Activated effector memory CD4-positive, alpha-beta T cell treated with anti-CD3 and anti-CD28 coated beads, Interleukin-2, amount 50 U/mL, for 16 hours (primary cell): ENCODE measurements at regions not wholly inside any gene's neighbourhood (a gene's known extent, or its start where the extent isn't known, plus 50 kb on each side); places are given as distances from the start of the nearest gene placed in this dataset.
"Not testable (repeated sequence)": the region's sequence is repeated elsewhere in the genome, so short reads cannot be mapped to it uniquely, and the experiment has no call there.

ENCODE experiments used
- DNase-seq: peaks from one replicate; pipeline ENCODE4 v3.0.0-alpha.2; 2020

DNA sequence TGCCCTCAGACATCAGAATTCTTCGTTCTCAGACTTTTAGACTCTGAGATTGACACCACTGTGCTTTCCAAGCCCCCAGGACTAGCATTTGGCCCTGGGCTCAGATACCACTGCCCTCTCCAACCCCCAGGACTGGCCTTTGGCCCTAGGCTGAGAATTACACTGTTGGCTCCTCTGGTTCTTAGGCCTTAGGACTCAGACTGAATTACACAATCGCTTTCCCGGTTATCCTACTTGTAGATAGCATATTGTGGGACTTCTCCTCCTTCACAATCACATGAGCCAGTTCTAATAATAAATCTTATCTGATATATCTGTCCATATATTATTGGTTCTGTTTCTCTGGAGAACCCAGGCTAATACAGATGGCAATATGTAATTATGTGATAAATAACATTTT, 1725.5 kb downstream of the GRIK2 start:
- DNase-seq: no peak

GRCh38 chr6:103114582-103114981, 1721.1 kb downstream of the GRIK2 start:
- no peak for DNase-seq

- DNase-seq: no peak
These were observed 1719.9 kb downstream of the GRIK2 start for GRCh38 chr6:103113416-103113815.

- DNase-seq: no peak
These were observed 1714.5 kb downstream of the GRIK2 start for GRCh38 chr6:103107985-103108384.

- no peak for DNase-seq
These were observed 1712.2 kb downstream of the GRIK2 start for GRCh38 chr6:103105686-103106085.

GRCh38 chr6:103101267-103101666, 1707.8 kb downstream of the GRIK2 start:
- DNase-seq: no peak

DNA sequence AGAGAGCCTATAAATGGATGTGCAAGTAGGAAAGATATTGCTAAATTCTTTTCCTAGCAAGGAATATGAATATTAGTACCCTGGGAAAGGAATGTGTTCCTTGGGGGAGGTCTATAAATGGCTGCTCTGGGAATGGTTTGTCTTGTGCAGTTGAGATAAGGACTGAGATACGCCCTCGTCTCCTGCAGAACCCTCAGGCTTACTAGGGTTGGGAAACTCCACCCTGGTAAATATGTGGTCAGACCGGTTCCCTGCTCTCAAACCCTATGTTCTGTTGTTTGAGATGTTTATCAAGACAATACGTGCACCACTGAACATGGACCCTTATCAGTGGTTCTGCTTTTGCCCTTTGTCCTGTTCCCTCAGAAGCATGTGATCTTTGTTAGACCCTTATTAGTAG, 1698.9 kb downstream of the GRIK2 start:
- DNase-seq: not testable (repeated sequence)

DNA sequence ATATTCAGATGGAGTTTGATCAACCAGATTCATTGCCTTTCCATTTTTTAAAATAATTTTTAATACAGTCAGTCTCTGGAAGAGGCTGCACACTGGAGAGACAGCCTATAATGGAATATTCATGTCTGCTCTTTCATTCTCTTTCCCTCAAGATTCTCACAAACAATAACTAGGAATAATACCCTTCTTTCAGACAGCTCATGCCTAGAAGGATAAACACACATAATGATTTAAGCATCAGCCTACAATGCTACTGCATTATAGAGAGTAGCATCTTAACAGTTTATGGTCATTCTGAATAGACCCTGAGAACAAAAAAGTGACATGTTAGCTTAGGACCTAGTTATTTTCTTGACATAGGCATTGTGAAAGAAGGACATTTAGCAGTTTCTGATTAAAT, 1692.3 kb downstream of the GRIK2 start:
- DNase-seq: no peak

DNA sequence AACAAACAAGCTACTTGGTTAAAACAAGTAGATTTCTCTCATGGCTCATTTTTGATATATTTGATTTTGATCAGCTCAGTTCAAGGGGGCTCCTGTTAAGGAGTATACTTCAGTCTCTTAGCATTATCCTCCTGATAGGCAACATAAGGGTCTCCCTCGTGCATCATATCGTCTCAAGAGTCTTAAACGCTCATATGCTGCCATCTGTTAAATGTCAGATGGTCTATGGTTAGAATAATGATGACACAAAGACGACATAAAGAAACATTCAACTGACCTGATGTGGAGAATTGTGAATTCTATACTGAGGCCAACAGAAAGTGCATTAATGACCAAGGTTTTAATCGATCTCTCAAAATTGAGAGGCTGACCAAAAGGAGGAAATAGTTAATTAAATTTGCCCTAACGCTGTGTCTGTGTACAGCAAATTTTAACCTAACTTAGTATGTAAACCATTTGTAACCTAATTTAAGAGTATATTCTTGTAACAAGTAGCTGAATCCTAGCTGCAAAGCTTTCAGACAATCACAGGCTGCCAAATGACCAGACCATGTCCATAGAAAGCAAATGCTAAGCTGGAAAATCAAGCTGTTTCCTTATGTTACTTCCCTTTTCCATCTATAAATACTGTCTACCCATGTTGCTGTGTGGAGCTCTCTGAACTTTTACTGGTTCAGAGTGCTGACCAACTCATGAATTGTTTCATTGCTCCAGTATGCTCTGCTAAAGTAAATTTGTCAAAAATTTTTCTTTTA, 1688.5 kb downstream of the GRIK2 start:
- no peak for DNase-seq

DNA sequence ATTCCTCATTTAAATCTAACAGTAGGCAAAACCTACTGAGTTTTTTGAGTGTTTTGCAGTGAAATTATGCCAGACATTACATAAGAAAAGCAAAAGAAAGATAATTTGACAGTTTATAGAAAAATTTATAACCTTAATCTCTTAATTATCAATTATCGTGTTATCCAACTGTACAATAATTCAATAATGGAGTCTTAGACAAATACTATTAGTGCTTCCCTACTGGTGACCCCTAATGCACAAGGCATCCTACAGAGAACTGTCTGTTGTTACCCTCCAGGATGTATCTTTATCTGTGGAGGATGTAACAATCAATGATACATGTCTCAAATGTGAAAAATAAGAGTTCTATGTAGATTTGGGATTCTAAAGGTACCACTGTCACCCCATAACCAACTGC, 1687.6 kb downstream of the GRIK2 start:
- no peak for DNase-seq

GRCh38 chr6:103080497-103080896, 1687.0 kb downstream of the GRIK2 start:
- no peak for DNase-seq

DNA sequence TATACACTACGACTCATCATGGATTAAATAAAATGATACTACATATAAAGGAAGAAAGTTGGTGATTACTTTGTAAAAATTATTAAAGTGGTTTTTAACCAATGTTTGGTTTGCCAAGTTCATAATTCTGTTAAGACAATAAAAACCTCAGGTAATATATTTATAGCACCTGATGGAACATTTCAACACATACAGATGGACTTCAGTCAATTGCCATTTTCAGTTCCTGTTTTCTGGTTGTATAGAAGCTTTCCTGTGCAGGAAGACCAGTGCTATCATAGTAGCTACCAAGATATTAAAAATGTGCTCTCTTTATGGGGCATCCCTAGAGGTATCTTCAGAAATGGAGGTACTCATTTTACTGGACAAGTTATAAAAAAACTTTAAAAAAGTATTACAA, 1686.4 kb downstream of the GRIK2 start:
- no peak for DNase-seq

DNA sequence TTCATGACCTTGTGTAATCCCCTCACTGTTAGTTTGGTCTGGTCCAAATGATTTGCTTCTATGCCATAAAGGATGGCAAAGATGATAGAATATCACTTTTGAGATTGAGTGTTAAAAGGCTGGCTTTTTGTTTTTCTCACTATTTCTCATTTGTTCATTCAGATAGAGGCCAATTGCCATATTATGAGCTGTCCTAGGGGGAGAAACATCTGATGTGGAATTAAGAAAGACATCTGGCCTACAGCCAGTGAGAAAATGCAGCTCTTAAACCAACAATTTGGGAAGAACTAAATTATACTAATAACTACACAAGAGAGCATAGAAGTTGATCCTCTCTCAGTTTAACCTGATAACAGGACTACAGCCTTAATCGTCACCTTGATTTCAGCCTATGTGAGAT, 1668.6 kb downstream of the GRIK2 start:
- DNase-seq: no peak

DNA sequence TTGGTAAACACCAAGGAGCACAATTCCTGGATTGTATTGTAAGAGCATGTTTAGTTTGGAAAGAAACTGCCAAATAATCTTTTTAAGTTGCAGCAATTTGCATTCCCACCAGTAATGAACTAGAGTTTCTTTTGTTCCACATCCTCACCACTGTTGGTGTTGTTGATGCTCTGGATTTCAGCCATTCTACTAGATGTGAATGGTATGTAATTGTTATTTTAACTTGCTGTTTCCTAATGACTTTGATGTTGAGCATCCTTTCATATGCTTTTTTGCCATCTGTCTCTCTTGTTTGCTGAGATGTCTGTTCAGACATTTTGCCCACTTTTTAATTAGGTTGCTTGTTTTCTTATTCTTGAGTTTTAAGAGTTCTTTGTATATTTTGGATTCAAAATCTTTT, 1654.1 kb downstream of the GRIK2 start:
- no peak for DNase-seq

GRCh38 chr6:103042336-103042735, 1648.8 kb downstream of the GRIK2 start:
- no peak for DNase-seq

DNA sequence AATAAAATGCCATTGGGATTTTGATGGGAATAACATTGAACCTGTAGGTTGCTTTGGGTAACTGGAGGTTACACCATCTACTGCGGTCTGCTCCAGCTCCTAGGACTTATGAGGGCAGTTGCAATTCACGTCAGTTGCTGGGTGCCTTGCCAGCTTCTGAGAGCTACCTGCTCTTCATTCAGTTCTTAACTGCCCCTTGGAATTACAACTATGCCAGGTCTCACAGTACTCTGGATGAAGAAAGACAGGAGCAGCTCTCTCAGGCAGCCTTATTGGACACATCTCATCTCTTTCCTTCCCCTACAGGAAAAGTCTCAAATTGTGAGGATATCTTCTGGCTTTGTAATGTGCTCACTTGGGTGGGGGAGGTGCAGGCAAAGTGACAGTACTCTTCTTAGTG, 1643.3 kb downstream of the GRIK2 start:
- DNase-seq: no peak

DNA sequence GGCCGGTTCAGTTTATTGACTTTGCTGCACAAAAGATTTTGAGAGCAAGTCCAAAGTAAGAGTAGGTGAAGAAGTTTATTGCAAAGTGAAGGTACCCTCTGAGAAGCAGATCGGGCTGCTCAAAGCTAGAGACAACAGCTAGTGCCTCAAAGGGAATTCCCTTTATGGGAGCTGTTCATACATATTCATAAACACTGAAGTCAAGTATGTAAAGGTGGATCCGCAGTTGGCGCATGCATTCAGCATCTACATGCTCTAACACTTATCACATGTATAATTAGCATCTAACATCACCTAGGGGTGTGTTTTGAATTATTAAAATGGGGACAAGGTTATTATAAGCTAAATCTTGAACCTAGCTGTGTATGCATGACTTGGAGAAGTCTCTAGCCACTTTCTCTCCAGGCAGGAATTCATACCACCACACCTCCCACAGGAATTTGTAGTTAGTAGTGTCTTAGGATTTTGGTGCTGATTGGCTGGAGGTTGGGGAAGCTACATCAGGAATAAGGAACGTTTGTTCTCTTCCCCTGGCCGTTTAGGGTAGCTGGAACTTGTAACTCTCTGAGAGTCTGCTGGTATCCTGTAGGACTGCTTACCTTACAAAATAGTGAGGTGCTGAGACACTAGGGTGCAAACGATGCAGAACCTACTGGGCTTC, 1633.9 kb downstream of the GRIK2 start:
- no peak for DNase-seq

GRCh38 chr6:103018426-103018825, 1624.9 kb downstream of the GRIK2 start:
- DNase-seq: no peak

GRCh38 chr6:103017878-103018277, 1624.4 kb downstream of the GRIK2 start:
- no peak for DNase-seq

GRCh38 chr6:103011605-103012004, 1618.1 kb downstream of the GRIK2 start:
- DNase-seq: no peak

- no peak for DNase-seq
These were observed 1608.8 kb downstream of the GRIK2 start for GRCh38 chr6:103002282-103002681.

DNA sequence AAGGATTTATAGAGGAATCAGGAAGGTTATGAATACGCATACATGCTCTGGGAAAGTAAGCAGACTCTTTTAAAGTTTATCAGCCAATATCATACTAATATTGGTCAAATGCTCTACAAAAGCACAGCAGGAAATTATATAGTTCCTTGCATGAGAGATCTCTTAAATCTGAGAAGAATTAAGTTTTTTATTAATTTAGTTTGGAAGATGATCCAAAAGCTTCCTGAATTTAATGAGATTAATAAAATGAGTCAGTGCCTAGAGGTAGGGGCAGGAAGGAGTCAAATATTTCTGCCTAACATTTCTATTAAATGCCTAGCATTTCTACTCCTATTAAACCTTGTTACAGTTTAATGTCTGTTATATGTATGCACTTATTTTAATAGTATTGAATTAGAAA, 1608.2 kb downstream of the GRIK2 start:
- DNase-seq: no peak

DNA sequence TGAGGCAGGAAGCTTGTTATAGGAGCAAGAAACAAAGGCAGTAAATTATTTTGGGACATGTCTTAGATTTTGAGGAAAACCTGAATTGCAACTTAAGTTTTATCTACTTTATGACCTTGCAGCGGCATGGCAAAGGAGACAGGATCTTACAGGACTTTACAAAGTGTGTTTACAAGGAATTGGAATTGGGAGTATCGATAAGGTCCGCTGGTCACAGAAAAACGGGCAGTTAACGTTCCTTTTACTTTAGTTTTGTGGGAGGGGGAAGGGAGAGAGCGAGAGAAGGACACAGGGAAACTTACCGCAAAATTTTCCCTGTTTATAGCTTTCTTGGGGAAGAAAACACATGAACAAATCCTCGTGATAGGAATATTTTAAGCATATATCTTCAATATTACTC, 1607.2 kb downstream of the GRIK2 start:
- DNase-seq: no peak

DNA sequence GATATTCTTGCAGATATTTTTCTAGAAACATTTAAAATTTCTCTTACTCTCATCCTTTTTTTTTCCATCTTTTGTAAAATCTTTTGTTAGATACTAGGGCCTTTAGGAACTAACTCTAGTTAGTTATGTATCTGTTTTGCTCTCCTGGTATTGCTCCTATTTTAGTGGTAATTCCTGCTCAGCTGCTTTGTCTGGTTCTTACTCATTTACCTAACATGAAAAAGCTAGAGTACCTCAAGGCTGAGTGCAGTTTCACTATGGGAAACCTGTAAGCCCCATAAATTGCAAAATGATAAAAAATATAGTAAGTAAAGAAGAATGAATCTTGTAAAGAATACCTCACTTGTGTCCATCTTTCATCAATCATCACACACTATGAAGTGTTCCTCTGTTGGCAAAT, 1602.0 kb downstream of the GRIK2 start:
- DNase-seq: no peak

DNA sequence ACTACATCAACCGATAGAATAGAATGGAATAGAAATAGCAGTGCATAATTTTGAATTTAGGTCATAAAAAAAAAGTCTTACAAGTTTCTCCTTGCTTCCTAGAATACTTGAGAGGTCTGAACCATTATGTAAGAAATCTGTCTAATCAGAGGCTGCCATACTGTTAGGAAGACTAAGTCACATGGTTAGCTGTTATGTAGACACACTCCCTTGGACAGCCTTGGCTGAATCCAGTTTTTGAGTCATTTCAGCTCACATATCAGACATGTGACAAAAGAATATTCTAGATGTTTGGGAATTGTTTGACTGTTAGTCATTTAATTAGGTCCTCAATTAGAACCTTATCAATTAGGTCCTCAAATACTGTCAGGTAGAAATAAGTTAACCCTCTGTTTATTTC, 1601.4 kb downstream of the GRIK2 start:
- DNase-seq: no peak
